Stimulated activated CD4-positive, alpha-beta T cell treated with anti-CD3 and anti-CD28 coated beads, Interleukin-12 subunit alpha, Interleukin-12 subunit beta, amount 100 ng/mL, for 4 hours (primary cell): ENCODE measurements at regions not wholly inside any gene's neighbourhood (a gene's known extent, or its start where the extent isn't known, plus 50 kb on each side); places are given as distances from the start of the nearest gene placed in this dataset.

Source experiments
- DNase-seq: peaks from one replicate; pipeline ENCODE4 v3.0.0-alpha.2; 2020

DNA sequence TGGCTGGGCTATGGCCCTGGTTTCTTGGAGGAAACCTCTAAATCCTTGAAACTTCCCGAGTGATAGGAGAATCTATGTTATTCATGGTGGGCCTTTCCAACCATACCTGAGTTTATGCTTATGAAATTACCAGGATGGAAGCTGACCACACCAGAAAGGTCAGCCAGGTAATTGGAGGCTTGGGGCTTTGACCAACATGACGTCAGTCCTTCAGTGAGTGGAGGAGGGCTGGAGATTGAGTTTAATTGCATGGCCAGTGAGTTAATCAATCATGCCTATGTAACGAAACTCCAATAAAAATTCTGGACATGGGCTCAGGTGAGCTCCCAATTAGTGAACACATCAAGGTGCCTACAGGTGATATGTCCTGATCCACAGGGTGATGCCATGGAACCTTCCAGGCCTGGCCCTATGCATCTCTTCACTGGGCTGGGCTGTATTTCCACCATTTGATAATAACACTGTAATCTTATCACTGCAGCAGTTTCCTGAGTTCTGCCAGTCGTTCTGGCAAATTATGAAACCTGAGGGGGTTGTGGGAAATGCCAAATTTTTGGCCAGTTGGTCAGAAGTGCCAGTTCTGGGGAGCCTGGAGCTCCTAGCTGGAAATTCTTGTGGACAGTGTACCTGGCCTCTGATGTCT, 106.5 kb downstream of the CDH26 start:
- no peak for DNase-seq

DNA sequence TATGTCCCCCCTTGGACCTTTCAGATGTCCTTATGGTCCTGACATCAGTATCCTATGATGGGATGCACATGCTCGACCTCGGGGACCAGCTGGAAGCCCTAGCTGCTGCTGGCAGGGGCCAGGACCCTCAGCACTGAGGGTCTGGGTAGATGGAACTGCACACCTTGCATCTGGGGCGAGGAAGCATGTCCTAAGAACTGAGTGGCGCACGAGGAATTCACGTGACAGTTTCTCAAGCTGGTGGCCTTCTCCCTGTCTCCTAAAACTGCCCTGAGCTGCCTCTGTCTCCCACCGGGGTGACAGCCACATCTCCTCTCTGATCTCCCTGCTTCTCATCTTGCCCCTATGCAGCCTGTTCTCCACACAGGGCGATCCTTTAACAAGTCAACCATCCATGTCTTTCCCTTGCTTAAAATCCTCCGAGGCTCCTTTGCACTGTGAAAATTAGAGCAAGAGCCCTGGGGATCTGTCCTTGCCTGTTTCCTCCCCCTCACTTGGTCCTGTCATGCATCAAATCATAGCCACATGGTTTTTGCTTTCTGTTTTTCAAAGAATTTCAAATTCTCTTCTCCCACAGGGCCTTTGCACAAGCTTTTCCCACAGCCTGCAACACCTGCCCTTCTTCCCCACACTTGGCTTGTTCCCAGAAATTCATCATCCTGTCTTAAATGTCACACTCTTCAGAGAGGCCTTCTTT, 107.7 kb downstream of the CDH26 start:
- DNase-seq, result no peak

GRCh38 chr20:60066438-60066823, 108.2 kb downstream of the CDH26 start:
- DNase-seq, result no peak

GRCh38 chr20:60068509-60068908, 110.3 kb downstream of the CDH26 start:
- no peak for DNase-seq

GRCh38 chr20:60069656-60070055, 111.4 kb downstream of the CDH26 start:
- DNase-seq, result no peak

DNA sequence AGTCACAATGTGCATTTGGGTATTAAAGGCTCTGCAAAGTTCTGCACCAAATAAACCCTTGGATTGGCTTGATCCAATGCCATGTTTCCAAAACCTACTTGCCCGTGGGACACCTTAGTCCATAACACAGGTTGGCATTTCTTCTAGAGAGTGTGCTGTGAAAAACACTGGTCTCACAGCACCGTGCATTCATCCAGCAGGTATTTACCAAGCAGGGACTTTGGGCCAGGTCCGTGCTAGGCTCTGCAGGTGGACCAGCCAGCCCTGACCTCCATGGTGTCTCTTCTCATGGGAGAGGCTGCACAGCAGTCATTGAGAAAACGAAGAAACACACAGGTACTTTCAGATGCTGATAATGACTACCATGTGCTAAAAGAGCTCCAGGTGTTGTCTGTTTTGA, 112.6 kb downstream of the CDH26 start:
- no peak for DNase-seq

GRCh38 chr20:60071965-60072364, 113.7 kb downstream of the CDH26 start:
- DNase-seq, result no peak

- DNase-seq, result no peak
These were observed 114.9 kb downstream of the CDH26 start for GRCh38 chr20:60073086-60073485.

- DNase-seq, result no peak
These were observed 115.3 kb downstream of the CDH26 start for GRCh38 chr20:60073504-60073903.

GRCh38 chr20:60074276-60074675, 116.1 kb downstream of the CDH26 start:
- DNase-seq, result no peak

GRCh38 chr20:60078351-60079250, 120.4 kb downstream of the CDH26 start:
- DNase-seq, result no peak

DNA sequence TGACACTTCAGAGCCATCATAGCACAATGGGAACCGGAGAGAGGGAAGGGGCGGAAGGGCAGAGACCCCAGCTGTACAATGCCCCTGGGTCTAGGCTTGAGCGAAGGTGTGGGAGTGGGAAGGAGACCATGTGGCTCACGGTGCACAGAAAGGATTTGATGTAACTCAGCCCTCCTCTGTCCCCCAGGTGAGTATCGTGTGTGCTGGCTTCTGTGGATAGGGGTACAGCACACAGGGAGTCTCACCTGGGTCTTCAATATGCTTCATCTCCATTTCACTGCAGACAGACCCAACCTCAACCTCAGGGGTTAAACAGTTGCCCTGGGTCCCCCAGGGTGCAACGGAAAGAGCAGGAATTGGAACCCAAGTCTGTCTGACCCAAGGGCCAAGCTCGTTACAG, 122.2 kb downstream of the CDH26 start:
- no peak for DNase-seq

DNA sequence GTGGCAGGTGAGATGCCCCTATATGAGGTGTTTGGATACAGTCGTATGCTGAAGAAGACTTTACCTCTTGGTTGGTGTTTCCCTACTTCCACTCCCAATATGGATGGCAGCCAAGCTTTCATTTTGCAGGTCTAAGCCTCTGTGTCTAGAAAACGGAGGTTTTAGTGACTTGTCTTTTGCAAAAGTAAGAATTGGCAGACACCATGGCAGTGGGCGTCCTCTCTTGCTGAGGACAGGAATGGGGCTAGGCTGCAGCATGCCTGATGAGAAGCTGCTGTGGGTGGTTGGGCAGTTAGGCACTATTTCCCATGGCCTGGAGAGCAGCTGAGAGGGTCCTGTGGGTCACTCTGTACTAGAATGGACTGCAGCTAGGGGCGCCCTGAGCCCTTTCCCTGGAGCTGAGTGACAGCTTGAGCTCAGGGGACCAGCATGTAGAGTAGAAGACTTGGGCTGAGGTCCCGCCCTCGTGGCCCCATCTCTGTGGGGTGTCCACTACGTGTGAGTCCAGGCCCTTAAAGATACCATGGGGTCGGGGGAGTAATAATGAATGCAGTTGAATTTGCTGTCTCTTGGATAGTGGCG, 127.4 kb downstream of the CDH26 start:
- DNase-seq, result no peak

DNA sequence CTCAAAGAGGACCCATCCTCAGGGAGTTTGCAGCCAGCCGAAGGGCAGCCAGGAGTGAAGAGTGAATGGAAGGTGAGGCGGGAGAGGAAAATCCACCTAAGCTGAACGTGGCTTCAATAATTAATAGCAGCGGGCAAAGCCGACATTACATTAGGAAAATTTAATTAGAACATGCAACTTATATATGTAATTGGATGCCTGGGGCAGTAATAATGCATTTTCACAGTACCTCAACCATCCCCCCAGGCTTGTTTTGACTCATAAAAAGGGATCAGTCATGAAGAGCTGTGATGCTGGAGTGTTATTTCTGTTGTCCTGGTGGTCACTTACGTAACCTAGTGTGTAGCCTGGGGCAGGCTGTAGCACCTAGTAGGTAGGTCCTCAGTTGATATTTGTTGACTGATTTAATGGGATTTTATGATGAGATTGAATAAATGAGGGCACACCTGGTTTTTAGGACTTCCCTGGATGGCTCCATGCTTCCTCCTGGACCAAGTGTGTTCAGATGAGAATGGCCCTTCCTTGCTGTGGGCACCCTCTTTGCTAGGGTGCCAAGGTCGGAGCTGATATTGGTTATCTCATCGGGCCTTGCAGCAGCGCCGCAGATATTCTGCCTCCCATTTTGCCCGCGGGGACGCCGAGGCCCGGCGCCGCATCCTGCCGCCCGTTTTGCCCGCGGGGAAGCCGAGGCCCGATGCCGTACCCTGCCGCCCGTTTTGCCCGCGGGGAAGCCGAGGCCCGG, 128.8 kb downstream of the CDH26 start:
- no peak for DNase-seq

DNA sequence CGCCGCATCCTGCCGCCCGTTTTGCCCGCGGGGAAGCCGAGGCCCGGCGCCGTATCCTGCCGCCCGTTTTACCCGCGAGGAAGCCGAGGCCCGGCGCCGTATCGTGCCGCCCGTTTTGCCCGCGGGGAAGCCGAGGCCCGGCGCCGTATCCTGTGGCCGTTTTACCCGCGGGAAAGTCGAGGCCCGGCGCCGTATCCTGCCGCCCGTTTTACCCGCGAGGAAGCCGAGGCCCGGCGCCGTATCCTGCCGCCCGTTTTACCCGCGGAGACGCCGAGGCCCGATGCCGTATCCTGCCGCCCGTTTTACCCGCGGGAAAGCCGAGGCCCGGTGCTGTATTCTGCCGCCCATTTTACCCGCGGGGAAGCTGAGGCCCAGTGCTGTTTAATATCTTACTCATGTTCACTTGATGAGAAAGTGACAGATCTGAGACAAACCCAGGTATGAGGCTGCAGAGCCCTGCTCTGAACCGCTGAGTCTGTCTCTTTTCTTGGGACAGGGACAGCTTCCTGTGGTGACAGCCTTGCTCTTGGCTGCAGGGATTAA, 129.4 kb downstream of the CDH26 start:
- peak; percentile 4 for DNase-seq

DNA sequence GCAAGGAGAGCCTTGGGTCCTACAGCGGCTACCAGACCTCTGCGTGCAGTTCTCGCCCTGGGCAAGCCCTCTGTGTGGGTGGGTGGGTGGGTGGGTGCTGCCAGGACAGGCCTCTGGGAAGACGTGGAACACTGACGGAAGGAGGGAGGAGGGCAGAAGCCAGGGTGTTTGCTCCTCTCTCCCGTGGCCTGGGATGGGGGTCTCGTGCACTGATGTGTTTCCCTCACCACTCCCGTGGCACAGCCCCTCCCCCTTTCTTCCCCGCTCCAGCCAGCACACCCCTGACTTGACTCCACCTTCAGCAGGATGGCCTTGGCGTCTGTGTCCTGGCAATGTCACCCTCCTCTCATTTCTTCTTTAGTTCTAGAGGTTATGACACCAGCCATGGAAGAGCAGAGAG, 130.0 kb downstream of the CDH26 start:
- DNase-seq, result no peak

GRCh38 chr20:60090631-60091030, 132.4 kb downstream of the CDH26 start:
- DNase-seq, result no peak

GRCh38 chr20:60091305-60091704, 133.1 kb downstream of the CDH26 start:
- no peak for DNase-seq

DNA sequence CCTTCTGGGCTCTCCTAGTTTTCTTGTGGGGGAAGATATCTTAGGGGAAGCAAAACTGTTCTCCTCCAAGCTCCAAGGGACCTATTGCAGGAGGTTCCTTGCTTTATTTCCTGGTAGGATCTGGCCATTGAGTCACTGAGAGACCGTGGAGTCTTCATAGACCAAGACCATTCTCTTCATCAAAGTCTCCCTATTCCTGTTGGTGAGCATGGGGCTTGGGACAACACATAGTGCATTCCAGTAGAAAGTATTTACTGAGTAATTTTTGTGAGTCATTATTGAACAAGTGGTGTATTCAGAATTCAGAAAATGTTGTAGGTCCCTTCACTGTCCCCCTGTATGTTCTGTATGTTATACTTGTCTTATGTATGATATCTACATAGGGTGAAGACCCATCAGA, 133.6 kb downstream of the CDH26 start:
- no peak for DNase-seq

DNA sequence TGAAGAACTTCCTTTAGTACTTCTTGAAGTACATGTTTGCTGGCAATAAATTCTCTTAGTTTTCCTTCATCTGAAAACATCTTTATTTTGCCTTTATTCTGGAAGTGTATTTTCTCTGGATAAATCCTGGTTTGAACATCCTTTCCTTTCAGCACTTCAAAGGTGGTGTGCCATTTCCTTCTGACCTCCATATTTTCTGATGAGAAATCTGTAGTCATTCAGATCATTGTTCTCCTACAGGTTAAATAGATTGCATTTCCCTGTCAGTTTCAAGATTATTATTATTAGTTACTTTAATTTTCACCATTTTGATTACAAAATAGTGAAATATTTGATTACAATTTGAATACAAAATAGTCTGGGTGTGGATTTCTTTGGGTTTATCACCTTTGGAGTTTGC, 134.5 kb downstream of the CDH26 start:
- DNase-seq, result no peak

- no peak for DNase-seq
These were observed 137.2 kb downstream of the CDH26 start for GRCh38 chr20:60095456-60095855.

- DNase-seq, result no peak
These were observed 137.9 kb downstream of the CDH26 start for GRCh38 chr20:60096166-60096565.

DNA sequence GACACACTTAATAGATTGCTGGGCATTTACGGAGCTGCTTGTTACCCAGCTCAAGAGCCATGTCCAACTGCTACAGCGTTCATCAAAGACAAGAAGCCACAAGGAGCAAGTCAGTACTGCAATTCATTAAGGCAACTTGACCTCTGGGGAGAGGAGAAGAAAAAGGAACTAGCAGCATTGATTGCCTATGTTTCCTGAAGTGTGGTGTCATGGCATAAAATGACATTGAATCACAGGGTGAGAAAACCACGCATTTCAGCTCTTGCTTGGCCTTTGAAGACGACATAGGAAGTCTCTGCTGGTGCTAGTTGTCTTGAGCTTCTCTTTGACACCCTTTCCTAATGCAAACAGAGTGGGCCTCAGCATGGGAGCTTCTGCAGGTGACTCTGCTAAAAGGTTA, 139.1 kb downstream of the CDH26 start:
- no peak for DNase-seq
